ENCODE measurements at regions not wholly inside any gene's neighbourhood (a gene's known extent, or its start where the extent isn't known, plus 50 kb on each side); places are given as distances from the start of the nearest gene placed in this dataset.

- Mint-ChIP-seq H3K4me3 (ENCODE audit: low read depth) (no peak overlapping the region), H3K27me3 (no peaks in the 10 kb centered on the region), H3K9me3 (ENCODE audit: low read depth) (peaks cover 12% of the 10 kb centered on the region), H3K36me3 (ENCODE audit: insufficient read depth) (no peaks in the 10 kb centered on the region), H3K4me1 (ENCODE audit: low read depth) (no peaks in the 10 kb centered on the region), H3K27ac (no peak overlapping the region)
- no peak for DNase-seq (ENCODE audit: low spot score, unreplicated experiment)
- no peak for TF ChIP-seq CTCF (IDR thresholded peaks at IDR 0.05; ENCODE audit: unreplicated experiment)
Measured at GRCh38 chr1:90807329-90807728, 90.2 kb upstream of the BARHL2 start.

DNA sequence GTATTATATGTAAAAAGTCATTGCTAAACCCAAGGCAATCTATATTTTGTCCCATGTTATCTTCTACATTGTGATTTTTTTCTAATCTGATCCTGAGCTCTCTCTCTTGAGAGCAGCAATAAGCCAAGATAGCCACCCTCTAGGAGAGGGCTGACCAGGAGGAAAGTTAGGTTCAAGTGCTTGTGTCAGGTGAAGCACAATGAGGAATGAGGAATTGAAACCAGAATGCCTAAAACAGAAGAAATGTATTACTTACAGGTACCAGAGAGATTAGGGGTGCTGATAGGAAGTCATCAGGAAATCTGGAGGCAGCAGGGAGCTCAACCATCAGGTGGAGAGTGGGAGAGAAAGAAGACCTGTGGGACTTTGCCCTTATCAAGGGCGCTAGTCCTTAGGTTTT, 85.5 kb upstream of the BARHL2 start:
- DNase-seq (ENCODE audit: low spot score, unreplicated experiment) = no peak
- H3K9me3 Mint-ChIP-seq (ENCODE audit: low read depth) = peaks cover 12% of the 10 kb centered on the region
- no peak for TF ChIP-seq CTCF (IDR thresholded peaks at IDR 0.05; ENCODE audit: unreplicated experiment)
- H3K36me3 Mint-ChIP-seq (ENCODE audit: insufficient read depth) = no peaks in the 10 kb centered on the region
- no peak overlapping the region for H3K4me3 Mint-ChIP-seq (ENCODE audit: low read depth)
- H3K27ac Mint-ChIP-seq = no peak overlapping the region
- no peaks in the 10 kb centered on the region for H3K4me1 Mint-ChIP-seq (ENCODE audit: low read depth)
- H3K27me3 Mint-ChIP-seq = peaks cover 3% of the 10 kb centered on the region

DNA sequence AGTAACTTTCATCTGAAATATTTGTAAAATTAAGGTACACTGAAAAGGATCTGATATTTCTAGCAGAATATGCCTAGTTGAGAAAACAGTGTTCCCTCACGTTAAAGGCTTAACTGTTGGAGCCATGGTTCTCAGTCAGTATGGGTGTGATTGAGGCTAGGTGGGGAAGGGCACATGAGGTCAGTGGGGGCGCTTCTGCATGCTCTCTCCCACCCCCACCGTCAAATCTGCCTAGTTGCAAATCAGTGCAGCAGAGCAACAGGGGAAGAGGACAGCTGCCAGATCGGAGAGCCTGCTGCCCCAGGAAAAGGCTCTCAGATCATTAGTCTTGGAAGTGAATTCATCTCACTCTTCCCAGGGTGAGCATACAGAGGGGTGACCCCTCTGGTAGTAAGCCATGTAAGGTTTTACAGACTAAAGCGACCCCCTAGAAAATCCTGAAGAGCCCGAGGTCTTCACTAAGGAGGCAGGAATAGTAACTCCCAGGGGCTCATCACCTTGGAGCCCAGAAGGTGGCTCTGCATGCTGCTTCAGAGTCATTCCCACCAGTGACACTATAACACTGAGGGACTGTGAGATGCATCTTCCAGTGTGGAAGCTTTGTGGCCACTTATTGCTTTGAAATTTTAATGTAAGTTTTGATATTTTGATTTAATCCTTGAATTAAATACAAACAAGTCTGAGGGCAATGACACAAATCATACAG, 83.1 kb upstream of the BARHL2 start:
- no peak overlapping the region for H3K27ac Mint-ChIP-seq
- peaks cover 3% of the 10 kb centered on the region for H3K27me3 Mint-ChIP-seq
- peaks cover 8% of the 10 kb centered on the region for H3K9me3 Mint-ChIP-seq (ENCODE audit: low read depth)
- no peaks in the 10 kb centered on the region for H3K4me1 Mint-ChIP-seq (ENCODE audit: low read depth)
- no peak for TF ChIP-seq CTCF (IDR thresholded peaks at IDR 0.05; ENCODE audit: unreplicated experiment)
- no peak for DNase-seq (ENCODE audit: low spot score, unreplicated experiment)
- no peaks in the 10 kb centered on the region for H3K36me3 Mint-ChIP-seq (ENCODE audit: insufficient read depth)
- no peak overlapping the region for H3K4me3 Mint-ChIP-seq (ENCODE audit: low read depth)

- no peak for TF ChIP-seq CTCF (IDR thresholded peaks at IDR 0.05; ENCODE audit: unreplicated experiment)
- H3K27ac Mint-ChIP-seq = no peak overlapping the region
- no peaks in the 10 kb centered on the region for H3K4me1 Mint-ChIP-seq (ENCODE audit: low read depth)
- H3K27me3 Mint-ChIP-seq = peaks cover 3% of the 10 kb centered on the region
- DNase-seq (ENCODE audit: low spot score, unreplicated experiment) = no peak
- H3K9me3 Mint-ChIP-seq (ENCODE audit: low read depth) = peaks cover 3% of the 10 kb centered on the region
- H3K36me3 Mint-ChIP-seq (ENCODE audit: insufficient read depth) = no peaks in the 10 kb centered on the region
- no peak overlapping the region for H3K4me3 Mint-ChIP-seq (ENCODE audit: low read depth)
Measured at GRCh38 chr1:90799326-90799725, 82.2 kb upstream of the BARHL2 start.

DNA sequence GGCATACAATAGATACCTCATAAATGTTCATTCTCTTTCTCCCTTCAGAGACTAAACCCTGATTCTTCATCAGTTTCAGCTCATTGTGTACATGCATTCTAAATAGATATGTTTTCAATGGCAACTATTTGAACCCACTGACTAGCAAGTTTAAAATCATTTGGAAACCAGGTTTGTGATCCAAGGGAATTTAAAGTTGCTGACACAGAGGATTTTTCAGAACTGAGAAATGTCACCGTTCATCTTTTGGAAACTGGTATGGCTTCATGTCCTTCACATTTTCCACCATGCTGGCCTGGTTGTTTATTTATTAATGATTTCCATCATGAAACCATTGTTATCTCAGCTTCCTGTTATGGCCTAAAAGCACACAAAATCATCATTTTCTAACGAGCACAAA, 81.8 kb upstream of the BARHL2 start:
- no peak for TF ChIP-seq CTCF (IDR thresholded peaks at IDR 0.05; ENCODE audit: unreplicated experiment)
- no peaks in the 10 kb centered on the region for H3K4me1 Mint-ChIP-seq (ENCODE audit: low read depth)
- no peak for DNase-seq (ENCODE audit: low spot score, unreplicated experiment)
- no peak overlapping the region for H3K4me3 Mint-ChIP-seq (ENCODE audit: low read depth)
- peaks cover 3% of the 10 kb centered on the region for H3K9me3 Mint-ChIP-seq (ENCODE audit: low read depth)
- H3K27me3 Mint-ChIP-seq = peaks cover 6% of the 10 kb centered on the region
- no peak overlapping the region for H3K27ac Mint-ChIP-seq
- no peaks in the 10 kb centered on the region for H3K36me3 Mint-ChIP-seq (ENCODE audit: insufficient read depth)

Data from progenitor cell of endocrine pancreas (in vitro differentiated cells).